ENCODE measurements at regions not wholly inside any gene's neighbourhood (a gene's known extent, or its start where the extent isn't known, plus 50 kb on each side); places are given as distances from the start of the nearest gene placed in this dataset.
A peak's percentile ranks its signal among the peaks of the same experiment; 100 is the strongest.

GRCh38 chr2:51575181-51575580 lies 543.2 kb upstream of the NRXN1 start:
- DNase-seq: no peak
- in situ Hi-C loops (cut with HindIII; ENCODE audit: low pct_ligation_motif_present, low pct_unique_long_range_greater_than_20kb, low sequenced_read_pairs): no loop called here

GRCh38 chr2:51559026-51559425 lies 527.1 kb upstream of the NRXN1 start:
- DNase-seq: no peak
- in situ Hi-C loops (cut with HindIII; ENCODE audit: low pct_ligation_motif_present, low pct_unique_long_range_greater_than_20kb, low sequenced_read_pairs): no loop called here

GRCh38 chr2:51553476-51553875 lies 521.5 kb upstream of the NRXN1 start:
- in situ Hi-C loops (cut with HindIII; ENCODE audit: low pct_ligation_motif_present, low pct_unique_long_range_greater_than_20kb, low sequenced_read_pairs): no loop called here
- no peak for DNase-seq

DNA sequence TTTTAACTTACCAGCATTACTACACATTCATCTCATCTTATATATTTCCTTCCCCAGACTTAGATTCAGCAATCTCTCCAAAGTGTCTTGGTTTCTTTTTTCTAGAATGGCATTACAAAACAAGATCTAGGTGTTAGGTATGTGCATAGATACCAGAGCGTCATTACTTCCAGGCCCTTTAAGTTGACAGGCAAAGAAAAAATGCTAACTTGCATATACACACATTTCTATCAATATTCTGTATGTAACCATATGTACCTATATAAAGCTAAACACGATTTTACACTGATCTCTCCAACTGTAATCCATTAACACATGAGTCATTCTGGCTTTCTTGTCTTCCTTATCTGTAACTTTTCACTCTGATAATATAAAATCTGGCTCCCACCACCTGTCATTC lies 503.8 kb upstream of the NRXN1 start:
- peak; percentile 19 for DNase-seq
- in situ Hi-C loops (cut with HindIII; ENCODE audit: low pct_ligation_motif_present, low pct_unique_long_range_greater_than_20kb, low sequenced_read_pairs): no loop called here

- in situ Hi-C loops (cut with HindIII; ENCODE audit: low pct_ligation_motif_present, low pct_unique_long_range_greater_than_20kb, low sequenced_read_pairs): no loop called here
- no peak for DNase-seq
These were observed 502.2 kb upstream of the NRXN1 start for GRCh38 chr2:51534166-51534565.

DNA sequence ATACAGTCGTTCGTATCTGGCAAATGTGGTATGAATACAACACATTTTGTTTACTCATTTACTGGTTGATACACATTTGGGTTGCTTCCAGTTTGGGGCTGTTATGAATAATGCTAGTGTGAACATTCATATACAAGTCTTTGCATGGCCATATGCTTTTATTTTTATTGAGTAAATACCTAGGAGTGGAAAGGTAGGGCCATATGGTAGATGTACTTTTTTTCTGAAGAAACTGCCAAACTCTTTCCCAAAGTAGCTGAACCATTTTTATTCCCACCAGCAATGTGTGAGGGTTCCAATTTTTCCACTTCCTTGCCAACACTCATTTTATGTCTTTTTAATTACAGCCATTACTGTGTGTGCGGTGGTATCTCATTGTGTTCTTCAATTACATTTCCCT lies 496.2 kb upstream of the NRXN1 start:
- no peak for DNase-seq

DNA sequence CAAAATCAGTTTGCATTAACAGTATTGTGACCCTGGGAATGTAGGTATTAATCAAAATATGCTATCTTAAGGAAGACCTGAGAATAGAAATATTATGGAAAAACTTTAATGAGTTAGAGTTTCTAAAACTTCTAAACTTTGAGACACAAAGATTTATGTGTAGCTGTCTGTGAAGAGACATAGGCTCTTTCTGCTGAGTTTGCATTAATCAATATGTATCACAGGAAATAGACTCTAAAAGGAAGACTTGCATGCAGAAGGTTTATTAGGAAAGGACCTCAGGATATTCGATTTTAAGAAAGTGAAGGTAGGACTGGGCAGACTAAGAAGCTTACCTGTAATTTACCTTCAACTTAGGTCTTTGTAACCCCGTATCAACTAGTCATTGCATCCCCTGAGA lies 494.8 kb upstream of the NRXN1 start:
- in situ Hi-C loops (cut with HindIII; ENCODE audit: low pct_ligation_motif_present, low pct_unique_long_range_greater_than_20kb, low sequenced_read_pairs): no loop called here
- no peak for DNase-seq

More for the DNA sequence above, 496.2 kb upstream of the NRXN1 start:
- in situ Hi-C loops (cut with HindIII; ENCODE audit: low pct_ligation_motif_present, low pct_unique_long_range_greater_than_20kb, low sequenced_read_pairs): no loop called here

GRCh38 chr2:51516667-51517066 lies 484.7 kb upstream of the NRXN1 start:
- DNase-seq: no peak
- in situ Hi-C loops (cut with HindIII; ENCODE audit: low pct_ligation_motif_present, low pct_unique_long_range_greater_than_20kb, low sequenced_read_pairs): no loop called here

DNA sequence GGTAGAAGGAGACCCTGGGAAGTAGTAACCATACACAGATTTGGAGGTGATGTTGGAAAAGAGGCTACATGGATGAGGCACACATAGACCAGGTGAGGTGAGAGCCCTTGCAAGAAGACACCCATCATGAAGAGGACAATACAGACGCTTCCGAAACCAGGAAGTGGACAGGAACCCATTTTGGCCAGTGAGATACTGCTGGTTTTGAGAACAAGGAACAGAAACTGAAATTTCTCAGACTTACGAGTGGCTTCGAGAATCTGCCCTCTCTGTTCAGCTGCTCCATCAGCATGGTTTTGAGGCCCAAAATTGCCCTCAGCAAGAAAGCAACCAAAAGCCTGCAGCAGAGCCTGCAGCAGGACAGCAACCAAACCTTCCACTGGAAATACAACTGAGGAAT lies 479.1 kb upstream of the NRXN1 start:
- in situ Hi-C loops (cut with HindIII; ENCODE audit: low pct_ligation_motif_present, low pct_unique_long_range_greater_than_20kb, low sequenced_read_pairs): no loop called here
- no peak for DNase-seq

DNA sequence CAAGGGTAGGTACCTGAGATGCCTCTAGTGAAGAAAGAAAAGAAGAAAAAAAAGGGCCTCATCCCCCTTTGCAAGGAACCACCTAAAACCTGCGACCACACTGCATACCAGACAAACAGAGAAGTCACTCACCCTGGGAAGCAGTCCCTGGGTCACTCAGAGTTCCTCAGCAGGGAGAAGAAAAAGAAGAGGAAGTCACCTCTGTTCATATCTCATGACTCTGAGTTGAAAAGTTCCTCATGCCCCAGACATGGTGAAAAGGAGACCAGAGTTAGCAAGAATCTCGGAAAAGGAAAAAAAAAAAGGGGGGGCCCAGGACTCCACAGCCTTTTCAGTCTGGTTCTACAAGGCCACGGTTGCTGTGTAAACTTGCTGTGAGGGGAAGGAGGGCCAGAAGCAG lies 478.4 kb upstream of the NRXN1 start:
- in situ Hi-C loops (cut with HindIII; ENCODE audit: low pct_ligation_motif_present, low pct_unique_long_range_greater_than_20kb, low sequenced_read_pairs): no loop called here
- no peak for DNase-seq

DNA sequence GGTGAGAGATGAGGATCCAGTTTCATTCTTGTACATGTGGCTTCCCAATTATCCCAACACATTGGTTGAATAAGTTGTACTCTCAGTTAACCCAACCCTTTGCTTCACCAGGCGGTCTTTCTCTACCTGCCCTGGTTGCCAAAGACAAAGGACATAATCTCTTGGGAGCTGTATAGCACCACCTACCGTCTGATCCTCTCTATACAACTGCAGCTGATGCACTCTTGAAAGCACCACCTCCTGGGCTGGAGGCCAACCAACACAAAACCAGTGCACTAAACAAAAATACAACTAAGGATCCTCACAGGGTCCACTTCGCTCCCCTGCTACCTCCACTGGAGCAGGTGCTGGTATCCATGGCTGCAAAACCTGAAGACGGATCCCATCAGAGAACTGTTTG lies 473.6 kb upstream of the NRXN1 start:
- peak; percentile 42 for DNase-seq
- in situ Hi-C loops (cut with HindIII; ENCODE audit: low pct_ligation_motif_present, low pct_unique_long_range_greater_than_20kb, low sequenced_read_pairs): no loop called here

- DNase-seq: no peak
- in situ Hi-C loops (cut with HindIII; ENCODE audit: low pct_ligation_motif_present, low pct_unique_long_range_greater_than_20kb, low sequenced_read_pairs): no loop called here
These were observed 458.8 kb upstream of the NRXN1 start for GRCh38 chr2:51490576-51491234.

- in situ Hi-C loops (cut with HindIII; ENCODE audit: low pct_ligation_motif_present, low pct_unique_long_range_greater_than_20kb, low sequenced_read_pairs): no loop called here
- DNase-seq: no peak
These were observed 452.7 kb upstream of the NRXN1 start for GRCh38 chr2:51484605-51485004.

- in situ Hi-C loops (cut with HindIII; ENCODE audit: low pct_ligation_motif_present, low pct_unique_long_range_greater_than_20kb, low sequenced_read_pairs): no loop called here
- DNase-seq: no peak
These were observed 451.8 kb upstream of the NRXN1 start for GRCh38 chr2:51483720-51484119.

- in situ Hi-C loops (cut with HindIII; ENCODE audit: low pct_ligation_motif_present, low pct_unique_long_range_greater_than_20kb, low sequenced_read_pairs): no loop called here
- no peak for DNase-seq
These were observed 440.9 kb upstream of the NRXN1 start for GRCh38 chr2:51472783-51473182.

DNA sequence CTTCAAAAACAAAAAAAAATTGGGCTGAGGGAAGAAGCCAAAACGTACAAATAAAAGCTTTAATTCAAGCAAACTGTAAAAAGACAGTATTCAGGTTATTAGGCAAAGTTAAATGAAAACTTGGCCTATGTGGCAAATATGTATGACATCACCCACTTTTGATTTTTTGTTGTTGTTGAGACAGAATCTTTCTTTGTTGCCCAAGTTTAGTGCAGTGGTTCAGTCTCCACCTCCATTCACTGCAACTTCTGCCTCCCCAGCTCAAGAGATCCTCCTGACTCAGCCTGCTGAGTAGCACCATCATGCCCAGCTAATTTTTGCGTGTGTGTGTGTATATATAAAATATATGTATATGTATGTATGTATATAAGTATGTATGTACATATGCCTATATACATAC lies 440.4 kb upstream of the NRXN1 start:
- in situ Hi-C loops (cut with HindIII; ENCODE audit: low pct_ligation_motif_present, low pct_unique_long_range_greater_than_20kb, low sequenced_read_pairs): no loop called here
- DNase-seq: no peak

DNA sequence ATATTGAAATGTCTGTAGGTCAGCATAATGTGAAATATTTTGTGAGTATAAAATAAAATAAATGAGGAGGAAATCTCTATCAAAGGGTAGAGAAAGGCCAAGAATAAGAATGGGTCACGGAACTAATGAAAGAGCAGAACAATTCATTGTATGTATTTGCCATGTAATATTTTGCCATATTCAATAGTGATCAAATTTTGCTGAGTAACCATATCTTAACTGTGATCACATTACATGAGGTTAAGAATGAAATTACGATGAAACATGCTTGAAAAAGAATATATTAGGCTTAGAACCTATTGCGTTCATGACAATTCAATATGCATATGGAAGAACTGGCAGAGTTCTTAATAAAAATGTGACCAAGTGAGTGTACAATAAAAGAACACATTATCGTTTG lies 437.2 kb upstream of the NRXN1 start:
- DNase-seq: no peak
- in situ Hi-C loops (cut with HindIII; ENCODE audit: low pct_ligation_motif_present, low pct_unique_long_range_greater_than_20kb, low sequenced_read_pairs): no loop called here

DNA sequence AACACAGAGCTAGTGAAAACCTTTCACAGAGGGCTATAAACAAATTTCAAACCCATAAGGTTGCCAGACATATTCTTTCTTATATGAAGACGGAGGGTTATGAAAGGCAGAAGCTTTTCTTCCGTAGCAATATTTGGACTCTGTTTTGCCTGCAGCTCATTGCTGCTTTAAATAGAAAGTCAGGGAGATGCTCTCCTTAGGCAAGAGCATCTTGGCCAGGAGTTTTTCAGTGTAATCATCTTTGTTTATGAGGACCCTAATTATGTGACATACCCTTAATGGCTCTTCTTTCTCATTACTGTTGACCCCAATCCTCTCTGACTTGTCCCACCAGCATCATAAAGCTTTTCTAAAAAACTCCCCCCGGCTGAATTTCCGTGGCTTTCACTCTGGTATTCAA lies 433.4 kb upstream of the NRXN1 start:
- DNase-seq: no peak
- in situ Hi-C loops (cut with HindIII; ENCODE audit: low pct_ligation_motif_present, low pct_unique_long_range_greater_than_20kb, low sequenced_read_pairs): no loop called here

DNA sequence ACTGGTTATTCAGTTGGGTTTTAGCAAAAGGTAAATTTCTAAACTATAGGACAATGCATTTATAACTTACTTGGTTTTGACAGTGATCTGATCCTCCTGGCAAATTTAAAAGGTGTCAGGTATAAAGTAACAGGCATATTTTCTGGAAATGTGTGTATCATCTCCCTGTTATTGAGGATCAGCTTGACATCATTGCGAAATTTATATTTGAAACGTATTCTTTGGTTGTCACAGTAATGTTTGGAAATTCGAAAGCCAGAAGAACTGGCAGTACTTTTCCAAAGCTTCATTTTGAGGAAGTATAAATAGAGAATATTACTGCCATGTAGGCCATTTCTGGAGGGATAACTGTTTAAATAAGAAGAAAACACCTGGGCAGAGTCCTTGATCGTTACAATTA lies 422.2 kb upstream of the NRXN1 start:
- in situ Hi-C loops (cut with HindIII; ENCODE audit: low pct_ligation_motif_present, low pct_unique_long_range_greater_than_20kb, low sequenced_read_pairs): no loop called here
- DNase-seq: no peak

- DNase-seq: no peak
- in situ Hi-C loops (cut with HindIII; ENCODE audit: low pct_ligation_motif_present, low pct_unique_long_range_greater_than_20kb, low sequenced_read_pairs): no loop called here
These were observed 417.0 kb upstream of the NRXN1 start for GRCh38 chr2:51448911-51449310.

DNA sequence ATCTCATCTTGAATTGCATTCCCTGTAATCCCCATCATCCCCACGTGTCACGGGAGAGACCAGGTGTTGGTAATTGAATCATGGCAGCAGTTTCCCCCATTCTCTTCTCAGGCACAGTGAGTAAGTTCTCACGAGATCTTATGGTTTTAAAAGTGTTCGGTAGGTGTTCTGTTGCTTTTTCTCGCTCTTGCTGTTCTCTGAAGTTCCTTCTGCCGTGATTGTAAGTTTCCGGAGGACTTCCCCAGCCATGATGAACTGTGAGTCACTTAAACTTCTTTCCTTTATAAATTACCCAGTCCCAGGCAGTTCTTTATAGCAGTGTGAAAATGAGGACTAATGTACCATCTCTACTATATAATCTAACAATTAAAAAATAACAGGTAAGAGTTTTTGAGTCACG lies 409.9 kb upstream of the NRXN1 start:
- no peak for DNase-seq
- in situ Hi-C loops (cut with HindIII; ENCODE audit: low pct_ligation_motif_present, low pct_unique_long_range_greater_than_20kb, low sequenced_read_pairs): no loop called here
